PC-3 (cell line): ENCODE measurements at regions not wholly inside any gene's neighbourhood (a gene's known extent, or its start where the extent isn't known, plus 50 kb on each side); places are given as distances from the start of the nearest gene placed in this dataset.

ENCODE experiments used
- ATAC-seq: fragments of 200-7000 bp; cut with Tn5 transposase; 2 replicates; pipeline ENCODE4 v1.9.1; 2020; ENCODE audit warnings: mild to moderate bottlenecking, moderate library complexity
- BruUV-seq: library from RNA; stranded (reverse); fragments of 400-500 nt; replicated peaks from 2 replicates; lab custom pipeline; 2021; lab: Mats Ljungman, UMichigan
- CTCF ChIA-PET: fragments of 300-600 bp; sonication (Branson Sonifier 250); formaldehyde crosslinking; loops from one replicate; lab custom pipeline; 2022; ENCODE audit warnings: antibody characterized with exemption; lab: Charles Lee
- POLR2A ChIA-PET: fragments of 300-600 bp; sonication (Branson Sonifier 250); formaldehyde crosslinking; loops from one replicate; lab custom pipeline; 2022; ENCODE audit warnings: antibody characterized with exemption; ENCODE audit not compliant: unreplicated experiment; lab: Charles Lee
- DNase-seq: peaks from one replicate; pipeline ENCODE4 v3.0.0-alpha.2; 2015
- H2AFZ ChIP-seq: fragments of 300-600 bp; sonication (generic); 2 replicates; pipeline ENCODE4 v1.6.0; 2016; ENCODE audit warnings: antibody characterized with exemption, low read length
- H3F3A ChIP-seq: fragments of 300-600 bp; sonication (generic); one replicate; pipeline ENCODE4 v1.6.0; 2017; ENCODE audit warnings: antibody characterized with exemption, low read length, control low read depth, mild to moderate bottlenecking; ENCODE audit not compliant: unreplicated experiment
- H3K27ac ChIP-seq: fragments of 300-600 bp; sonication (generic); 2 replicates; pipeline ENCODE4 v1.5.1; 2016; ENCODE audit warnings: mild to moderate bottlenecking, low read length
- H3K27me3 ChIP-seq: fragments of 300-600 bp; sonication (generic); 2 replicates; pipeline ENCODE4 v1.6.1; 2016; ENCODE audit warnings: low read length, mixed read lengths
- H3K36me3 ChIP-seq: fragments of 300-600 bp; sonication (generic); 2 replicates; pipeline ENCODE4 v1.6.1; 2016; ENCODE audit warnings: low read depth, mixed run types, low read length, mixed read lengths
- H3K4me1 ChIP-seq: fragments of 300-600 bp; sonication (generic); 2 replicates; pipeline ENCODE4 v1.5.1; 2016; ENCODE audit warnings: low read length; ENCODE audit not compliant: insufficient read depth
- H3K4me2 ChIP-seq: fragments of 300-600 bp; sonication (generic); 2 replicates; pipeline ENCODE4 v1.6.0; 2016; ENCODE audit warnings: low read length
- H3K4me3 ChIP-seq: fragments of 300-600 bp; sonication (generic); 2 replicates; pipeline ENCODE4 v1.5.1; 2016; ENCODE audit warnings: mild to moderate bottlenecking, low read length, mixed read lengths
- H3K79me2 ChIP-seq: fragments of 300-600 bp; sonication (generic); 2 replicates; pipeline ENCODE4 v1.6.1; 2017; ENCODE audit warnings: low read length, mixed read lengths
- H3K9ac ChIP-seq: fragments of 300-600 bp; sonication (generic); 2 replicates; pipeline ENCODE4 v1.6.0; 2016; ENCODE audit warnings: mild to moderate bottlenecking, low read length
- H3K9me2 ChIP-seq: fragments of 300-600 bp; sonication (generic); replicated peaks from 2 replicates; pipeline ENCODE4 v1.6.1; 2016; ENCODE audit warnings: mixed run types, low read length, mixed read lengths
- H3K9me3 ChIP-seq: fragments of 300-600 bp; sonication (generic); 2 replicates; pipeline ENCODE4 v1.6.1; 2016; ENCODE audit warnings: low read length, mixed read lengths
- H4K20me1 ChIP-seq: fragments of 300-600 bp; sonication (generic); 2 replicates; pipeline ENCODE4 v1.6.1; 2016; ENCODE audit warnings: low read length, mixed read lengths
- EZH2 ChIP-seq: fragments of 300-600 bp; sonication (generic); IDR thresholded peaks from one replicate; pipeline ENCODE4 v1.6.1; 2017; ENCODE audit warnings: antibody characterized with exemption, mild to moderate bottlenecking, low read length; ENCODE audit not compliant: unreplicated experiment
- EZH2phosphoT487 ChIP-seq: fragments of 300-600 bp; sonication (generic); IDR thresholded peaks from 2 replicates; pipeline ENCODE4 v1.6.1; 2018; ENCODE audit warnings: mild to moderate bottlenecking, antibody characterized with exemption, low read length, borderline replicate concordance
- intact Hi-C: fragments of 100-400 bp; cut with micrococcal nuclease; formaldehyde crosslinking; loops from 2 replicates; pipeline ENCODE4 v1.9.0; 2023
- TF ChIP-seq, protein P1 (sequence below): fragments of 300-600 bp; sonication (generic); conservative IDR thresholded peaks from 2 replicates; pipeline ENCODE4 v1.5.1; 2017; ENCODE audit warnings: antibody characterized with exemption, low read depth, mild to moderate bottlenecking, low read length

DNA sequence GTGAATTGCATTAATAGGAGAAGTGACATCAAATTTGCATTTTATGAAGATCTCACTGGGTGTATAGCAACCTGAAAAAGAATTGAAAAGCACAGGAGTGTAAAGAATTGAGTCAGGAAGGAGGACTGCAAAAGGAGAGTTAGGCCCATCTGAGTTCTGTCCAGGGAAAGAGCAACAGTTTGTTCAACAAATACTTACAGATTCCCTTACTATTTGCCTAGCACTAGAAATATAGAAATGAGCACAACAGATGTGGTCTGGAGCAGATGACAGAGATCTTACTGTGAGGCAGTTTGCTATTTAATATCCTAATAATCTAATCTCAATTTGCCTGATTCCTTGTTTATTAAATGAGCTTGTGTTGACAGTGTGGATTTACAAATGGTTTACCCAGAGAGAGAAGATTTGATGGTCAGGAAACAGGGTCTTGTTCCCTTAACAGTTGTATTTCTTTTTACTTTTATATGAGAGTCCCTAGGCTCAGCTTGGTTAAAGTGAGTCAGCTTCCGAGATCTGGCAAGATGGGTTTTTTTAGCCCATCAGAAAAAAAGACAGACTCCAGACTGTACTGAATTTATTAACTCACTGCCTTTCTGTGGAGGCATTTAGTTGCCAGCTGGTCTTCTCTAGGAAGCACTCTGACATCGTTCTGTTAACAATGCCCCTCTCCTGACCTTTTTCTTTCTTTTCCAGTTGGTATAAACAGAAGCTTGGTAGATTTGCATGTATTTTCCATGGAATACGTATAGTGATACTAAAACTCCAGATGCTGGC, 229.7 kb downstream of the TTC6 start:
- H3K9me3 ChIP-seq, result peaks cover 4% of the 10 kb centered on the region; the same call in 1 of the 2 replicates
- intact Hi-C loops, result loop anchor here (5.0 kb wide), 2 partner anchors 118 to 183 kb away; no protein-coding TSS in a partner anchor
- no peaks in the 10 kb centered on the region for H3F3A ChIP-seq
- H3K79me2 ChIP-seq, result no peaks in the 10 kb centered on the region
- H4K20me1 ChIP-seq, result no peaks in the 10 kb centered on the region
- peak; percentile 66 for ATAC-seq
- H2AFZ ChIP-seq, result no peak overlapping the region
- H3K9me2 ChIP-seq, result no peaks in the 10 kb centered on the region
- peak overlapping the region; percentile 10 for H3K27ac ChIP-seq
- no peak overlapping the region for H3K9ac ChIP-seq
- H3K27me3 ChIP-seq, result no peaks in the 10 kb centered on the region
- 0 out of 2 replicates have a peak overlapping the region, but pooled peaks have one; percentile 12 for H3K4me2 ChIP-seq
- no peak overlapping the region for H3K4me3 ChIP-seq
- no TSS peak for BruUV-seq
- POLR2A ChIA-PET, result interaction anchor here (0.6 kb wide), 4 partner anchors 75 to 226 kb away, joined by 3 to 4 read pairs (median 3); no protein-coding TSS in a partner anchor
- no peaks in the 10 kb centered on the region for H3K36me3 ChIP-seq
- peaks cover 33% of the 10 kb centered on the region for H3K4me1 ChIP-seq
- CTCF ChIA-PET, result interaction anchor here (0.6 to 0.7 kb wide), 2 partner anchors 23 to 116 kb away, joined by 3 to 5 read pairs; no protein-coding TSS in a partner anchor
- DNase-seq, result peak; percentile 55
- TF ChIP-seq, protein P1, sequence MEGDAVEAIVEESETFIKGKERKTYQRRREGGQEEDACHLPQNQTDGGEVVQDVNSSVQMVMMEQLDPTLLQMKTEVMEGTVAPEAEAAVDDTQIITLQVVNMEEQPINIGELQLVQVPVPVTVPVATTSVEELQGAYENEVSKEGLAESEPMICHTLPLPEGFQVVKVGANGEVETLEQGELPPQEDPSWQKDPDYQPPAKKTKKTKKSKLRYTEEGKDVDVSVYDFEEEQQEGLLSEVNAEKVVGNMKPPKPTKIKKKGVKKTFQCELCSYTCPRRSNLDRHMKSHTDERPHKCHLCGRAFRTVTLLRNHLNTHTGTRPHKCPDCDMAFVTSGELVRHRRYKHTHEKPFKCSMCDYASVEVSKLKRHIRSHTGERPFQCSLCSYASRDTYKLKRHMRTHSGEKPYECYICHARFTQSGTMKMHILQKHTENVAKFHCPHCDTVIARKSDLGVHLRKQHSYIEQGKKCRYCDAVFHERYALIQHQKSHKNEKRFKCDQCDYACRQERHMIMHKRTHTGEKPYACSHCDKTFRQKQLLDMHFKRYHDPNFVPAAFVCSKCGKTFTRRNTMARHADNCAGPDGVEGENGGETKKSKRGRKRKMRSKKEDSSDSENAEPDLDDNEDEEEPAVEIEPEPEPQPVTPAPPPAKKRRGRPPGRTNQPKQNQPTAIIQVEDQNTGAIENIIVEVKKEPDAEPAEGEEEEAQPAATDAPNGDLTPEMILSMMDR, result no peak
- TF ChIP-seq EZH2phosphoT487, result no peak
- TF ChIP-seq EZH2, result no peak

DNA sequence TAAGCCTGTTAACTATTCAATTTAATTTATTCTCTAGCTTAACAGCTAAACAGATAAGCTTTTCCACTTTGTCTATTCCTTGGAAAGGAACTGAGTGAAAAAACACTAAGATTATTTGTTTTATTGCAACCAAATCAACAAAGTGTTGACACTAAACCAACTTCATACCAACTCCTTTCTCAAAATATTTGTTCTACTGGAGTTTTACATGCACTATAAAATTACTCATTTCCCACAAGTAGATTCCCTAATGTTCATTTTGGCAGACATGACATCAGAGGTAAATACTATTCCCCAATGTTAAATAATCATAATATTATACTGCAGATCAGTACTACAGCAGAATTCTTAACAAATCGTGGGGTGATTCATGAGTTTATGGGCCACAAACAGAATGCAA, 231.4 kb downstream of the TTC6 start:
- Histone ChIP-seq H3F3A (no peaks in the 10 kb centered on the region), H3K9ac (no peak overlapping the region), H3K4me1 (peaks cover 33% of the 10 kb centered on the region), H3K27me3 (no peaks in the 10 kb centered on the region), H3K27ac (peak overlapping the region; percentile 50), H3K36me3 (0 out of 2 replicates have a peak, but pooled peaks cover 5% of the 10 kb centered on the region), H4K20me1 (no peaks in the 10 kb centered on the region), H3K9me2 (no peaks in the 10 kb centered on the region), H3K79me2 (no peaks in the 10 kb centered on the region), H3K4me2 (peak overlapping the region; percentile 40), H3K4me3 (no peak overlapping the region), H2AFZ (no peak overlapping the region), H3K9me3 (peaks cover 5% of the 10 kb centered on the region; the same call in 1 of the 2 replicates)
- peak; percentile 87 for ATAC-seq
- intact Hi-C loops, result loop anchor here (2.0 to 5.0 kb wide), 6 partner anchors 44 to 580 kb away; partner anchors contain the start of genes FOXA1 and TTC6
- ChIA-PET CTCF (no interaction called here), POLR2A (no interaction called here)
- peak; percentile 90 for DNase-seq
- TF ChIP-seq EZH2phosphoT487 (no peak), EZH2 (no peak)
- TF ChIP-seq, protein P1, result no peak
- no TSS peak for BruUV-seq

DNA sequence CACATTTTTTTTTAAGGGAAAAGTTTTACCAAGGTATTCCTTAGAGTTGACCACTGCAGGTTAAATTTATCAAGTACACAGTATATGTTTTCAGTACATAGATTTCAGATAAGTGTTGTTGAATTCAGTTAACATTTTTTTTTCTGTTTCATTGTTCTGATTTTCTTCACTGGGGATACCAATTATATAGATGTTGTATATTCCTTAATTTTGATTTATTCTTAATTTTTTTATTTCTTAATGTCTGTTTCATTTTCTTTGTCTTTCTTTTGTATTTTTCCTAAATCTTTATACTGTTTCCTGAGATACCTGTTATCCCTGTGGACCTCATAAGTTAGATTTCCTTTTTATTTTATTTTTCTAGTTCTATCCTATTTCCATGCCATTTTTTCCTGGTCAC, 234.8 kb downstream of the TTC6 start:
- intact Hi-C loops, result no loop called here
- Histone ChIP-seq H3F3A (no peaks in the 10 kb centered on the region), H3K9me2 (no peaks in the 10 kb centered on the region), H3K4me1 (peaks cover 21% of the 10 kb centered on the region), H4K20me1 (no peaks in the 10 kb centered on the region), H2AFZ (no peak overlapping the region), H3K27me3 (no peaks in the 10 kb centered on the region), H3K9ac (no peak overlapping the region), H3K9me3 (peaks cover 25% of the 10 kb centered on the region), H3K4me3 (no peak overlapping the region), H3K79me2 (no peaks in the 10 kb centered on the region), H3K27ac (no peak overlapping the region), H3K4me2 (no peak overlapping the region), H3K36me3 (peaks cover 10% of the 10 kb centered on the region; the same call in 1 of the 2 replicates)
- POLR2A ChIA-PET, result no interaction called here
- CTCF ChIA-PET, result no interaction called here
- ATAC-seq, result no peak
- no TSS peak for BruUV-seq
- no peak for DNase-seq
- TF ChIP-seq EZH2, result no peak
- no peak for TF ChIP-seq EZH2phosphoT487
- TF ChIP-seq, protein P1, result no peak
